Pulmonary artery endothelial cell (primary cell): ENCODE measurements at regions not wholly inside any gene's neighbourhood (a gene's known extent, or its start where the extent isn't known, plus 50 kb on each side); places are given as distances from the start of the nearest gene placed in this dataset.
A peak's percentile ranks its signal among the peaks of the same experiment; 100 is the strongest.

Experiments
- DNase-seq: peaks from one replicate; pipeline ENCODE4 v3.0.0-alpha.2; 2011; ENCODE audit warnings: low read depth, low spot score

- DNase-seq, result no peak
These were observed 200.9 kb upstream of the TBX20 start for GRCh38 chr7:35454575-35455385.

DNA sequence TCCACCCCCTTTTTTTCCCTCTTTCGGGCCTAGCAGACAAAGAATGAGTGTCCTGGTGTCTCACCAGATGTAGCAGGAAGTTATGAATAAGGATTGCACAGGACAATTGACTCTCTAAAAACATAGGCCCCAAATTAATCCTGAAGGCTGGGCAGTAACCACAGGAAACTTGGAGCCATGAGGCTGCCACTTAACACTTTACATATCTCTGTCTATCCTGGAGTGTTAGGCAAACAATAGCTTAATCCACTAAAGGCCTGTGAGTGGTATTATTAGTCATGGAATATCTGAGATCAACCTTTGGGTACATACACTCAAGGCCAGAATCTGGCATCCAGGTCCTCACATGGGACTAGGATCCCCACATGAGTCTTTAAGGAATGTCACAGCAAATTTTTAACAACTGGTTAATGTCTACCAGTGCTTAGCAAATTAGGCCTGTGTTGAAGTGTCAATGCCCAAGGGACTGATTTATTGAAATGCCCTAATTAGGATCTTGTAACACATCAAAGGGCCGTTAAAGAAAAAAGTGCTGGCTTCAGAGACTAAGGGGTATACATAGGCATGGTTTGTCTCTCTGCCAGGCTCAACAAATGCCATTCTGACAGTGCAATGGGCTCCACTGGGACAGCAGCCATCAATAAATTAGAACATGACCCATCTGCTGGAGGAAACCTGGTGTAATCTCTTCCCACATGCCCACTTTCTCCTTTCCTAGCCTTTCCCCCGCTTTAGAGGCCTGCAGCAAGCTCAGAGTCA is 196.7 kb upstream of the TBX20 start:
- no peak for DNase-seq

- no peak for DNase-seq
These were observed 194.6 kb upstream of the TBX20 start for GRCh38 chr7:35448486-35448885.

GRCh38 chr7:35446091-35446490 is 192.2 kb upstream of the TBX20 start:
- DNase-seq, result no peak

DNA sequence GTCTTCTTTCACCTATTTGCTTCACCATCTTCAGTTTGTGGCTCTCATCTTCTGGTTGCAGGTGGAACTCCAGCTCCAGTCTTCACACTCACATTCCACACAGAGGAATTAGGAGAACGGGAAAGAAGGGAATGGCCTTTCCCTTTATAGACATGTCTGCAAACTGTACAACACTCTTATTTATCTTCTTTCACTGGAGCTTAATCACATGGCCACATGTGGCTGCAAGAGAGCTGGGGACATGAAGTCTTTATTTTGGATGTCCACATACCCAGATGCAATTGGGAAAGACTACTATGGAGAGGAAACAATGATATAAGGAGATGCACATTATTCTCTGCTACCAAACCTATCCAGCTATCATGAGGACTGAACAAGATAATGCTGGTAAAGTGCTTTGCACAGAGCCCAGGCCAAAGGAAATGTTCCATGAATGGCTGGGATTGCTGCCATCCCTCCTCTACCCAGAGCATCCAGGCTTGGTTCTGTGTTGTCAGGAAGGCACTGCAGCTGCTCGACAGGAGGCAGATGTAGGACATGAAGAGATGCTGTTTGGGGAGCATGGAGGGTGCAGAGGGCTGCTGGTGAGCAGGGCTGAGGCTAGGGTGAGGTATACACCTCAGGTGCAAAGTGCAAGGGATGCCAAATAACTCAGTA is 183.8 kb upstream of the TBX20 start:
- no peak for DNase-seq

- DNase-seq, result no peak
These were observed 182.6 kb upstream of the TBX20 start for GRCh38 chr7:35436452-35436851.

DNA sequence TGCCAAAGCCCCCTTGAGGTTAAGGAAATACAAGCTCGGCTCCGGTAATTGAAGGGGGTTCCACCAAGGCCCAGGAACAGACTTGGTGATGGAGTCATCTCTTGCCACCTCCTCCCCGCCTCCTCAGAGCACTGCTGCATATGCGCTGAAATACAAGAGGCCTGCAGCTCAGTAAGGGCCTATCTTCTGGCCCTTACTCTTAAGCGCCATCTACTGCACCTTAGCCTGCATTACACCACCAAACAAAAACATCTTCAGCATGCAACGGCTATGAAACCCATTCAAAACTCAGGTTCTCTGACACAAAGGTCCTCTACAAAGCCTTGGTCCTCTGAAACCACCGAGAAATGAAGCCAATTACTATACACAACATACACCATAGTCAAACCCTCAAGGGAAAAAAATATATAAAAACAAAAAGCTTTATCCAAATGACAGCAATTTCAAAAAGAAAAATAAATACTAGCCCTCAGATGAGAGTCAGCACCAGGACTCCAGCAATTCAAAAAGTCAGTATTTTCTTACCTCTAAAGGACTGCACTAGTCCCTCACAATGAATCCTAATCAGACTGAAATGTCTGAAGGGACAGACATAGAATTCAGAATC is 176.8 kb upstream of the TBX20 start:
- DNase-seq, result no peak

DNA sequence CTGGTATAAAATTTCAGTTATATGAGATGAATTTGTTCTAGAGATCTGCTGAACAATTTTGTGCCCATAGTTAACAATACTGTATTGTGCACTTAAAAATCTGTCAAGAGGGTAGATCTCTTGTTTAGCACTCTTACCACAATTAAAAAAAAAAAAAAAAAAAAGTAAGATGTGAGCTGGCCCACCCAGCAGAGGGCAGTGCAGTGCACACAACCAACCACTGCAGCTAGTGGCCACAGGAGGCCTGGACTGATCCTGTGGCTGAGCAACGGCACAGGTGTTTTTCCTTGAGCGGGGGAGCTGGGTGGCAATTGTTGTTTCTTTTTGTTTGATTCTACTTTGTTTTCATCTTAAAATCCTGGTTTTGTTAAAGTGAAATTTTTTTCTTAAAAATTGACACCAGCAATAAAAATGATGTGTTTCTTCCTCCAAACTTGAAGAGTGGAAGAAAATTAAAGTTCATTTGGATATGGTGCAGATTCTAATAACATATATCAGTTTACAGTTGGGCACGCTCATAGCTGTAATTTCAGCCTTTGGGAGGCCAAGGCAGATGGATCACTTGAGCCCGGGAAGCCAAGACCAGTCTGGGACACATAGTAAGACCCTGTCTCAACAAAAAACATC is 171.1 kb upstream of the TBX20 start:
- peak; percentile 10 for DNase-seq

DNA sequence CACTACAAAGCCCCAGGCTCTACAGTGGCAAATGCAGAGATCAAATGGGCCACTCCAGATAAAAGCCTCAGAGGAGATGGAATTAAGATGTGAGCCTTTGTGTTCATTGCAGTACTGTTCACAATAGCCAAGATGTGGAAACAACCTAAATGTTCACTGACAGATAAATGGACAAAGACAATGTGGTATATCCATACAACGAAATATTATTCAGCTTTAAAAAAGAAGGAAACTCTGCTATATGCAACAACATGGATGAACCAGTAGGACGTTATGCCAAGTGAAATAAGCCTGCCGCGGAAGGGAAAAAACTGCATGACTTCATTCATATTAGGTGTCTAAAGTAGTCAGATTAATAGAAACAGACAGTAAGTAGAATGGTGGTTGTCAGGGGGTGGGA is 170.5 kb upstream of the TBX20 start:
- DNase-seq, result no peak

- DNase-seq, result no peak
These were observed 168.8 kb upstream of the TBX20 start for GRCh38 chr7:35422715-35423114.

DNA sequence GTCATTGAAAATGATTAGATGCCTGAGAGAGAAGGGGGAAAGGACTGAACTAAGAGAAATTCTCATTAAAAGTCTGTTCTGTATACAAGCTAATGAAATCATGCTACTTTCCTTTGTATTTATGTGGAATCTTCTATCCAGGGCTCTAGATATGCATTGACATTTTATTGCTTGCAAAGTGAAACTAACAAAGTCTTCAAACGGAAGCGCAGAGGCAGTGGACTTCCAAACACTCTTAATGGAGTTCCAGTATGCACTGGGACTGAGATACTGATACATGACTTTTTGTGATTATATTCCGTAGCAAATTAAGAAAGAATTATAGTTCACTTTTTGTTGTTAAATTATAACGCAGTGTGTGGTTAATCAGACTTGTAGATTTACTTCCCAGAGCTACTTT is 166.8 kb upstream of the TBX20 start:
- no peak for DNase-seq

DNA sequence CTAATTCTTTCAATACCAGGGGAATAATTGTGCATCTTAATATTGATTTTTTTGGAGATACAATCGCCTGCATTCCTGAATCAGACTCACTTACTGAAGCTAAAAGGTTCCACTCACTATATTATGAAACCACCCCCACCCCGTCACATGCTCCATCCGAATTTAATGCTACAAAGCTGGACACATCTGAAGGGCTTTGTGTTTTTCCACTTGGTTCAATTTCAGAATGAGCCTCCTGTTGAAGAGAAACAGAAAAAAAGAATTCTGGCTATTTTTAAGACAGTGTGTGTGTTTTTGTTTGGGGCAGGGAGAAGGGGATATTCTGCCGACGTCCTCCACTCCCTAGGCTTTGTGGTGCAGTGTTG is 165.5 kb upstream of the TBX20 start:
- DNase-seq, result no peak

GRCh38 chr7:35418716-35419390 is 165.0 kb upstream of the TBX20 start:
- no peak for DNase-seq

GRCh38 chr7:35416568-35416967 is 162.7 kb upstream of the TBX20 start:
- DNase-seq, result no peak

- no peak for DNase-seq
These were observed 161.5 kb upstream of the TBX20 start for GRCh38 chr7:35415411-35415822.

GRCh38 chr7:35411331-35411730 is 157.4 kb upstream of the TBX20 start:
- no peak for DNase-seq

GRCh38 chr7:35405461-35405860 is 151.6 kb upstream of the TBX20 start:
- no peak for DNase-seq

DNA sequence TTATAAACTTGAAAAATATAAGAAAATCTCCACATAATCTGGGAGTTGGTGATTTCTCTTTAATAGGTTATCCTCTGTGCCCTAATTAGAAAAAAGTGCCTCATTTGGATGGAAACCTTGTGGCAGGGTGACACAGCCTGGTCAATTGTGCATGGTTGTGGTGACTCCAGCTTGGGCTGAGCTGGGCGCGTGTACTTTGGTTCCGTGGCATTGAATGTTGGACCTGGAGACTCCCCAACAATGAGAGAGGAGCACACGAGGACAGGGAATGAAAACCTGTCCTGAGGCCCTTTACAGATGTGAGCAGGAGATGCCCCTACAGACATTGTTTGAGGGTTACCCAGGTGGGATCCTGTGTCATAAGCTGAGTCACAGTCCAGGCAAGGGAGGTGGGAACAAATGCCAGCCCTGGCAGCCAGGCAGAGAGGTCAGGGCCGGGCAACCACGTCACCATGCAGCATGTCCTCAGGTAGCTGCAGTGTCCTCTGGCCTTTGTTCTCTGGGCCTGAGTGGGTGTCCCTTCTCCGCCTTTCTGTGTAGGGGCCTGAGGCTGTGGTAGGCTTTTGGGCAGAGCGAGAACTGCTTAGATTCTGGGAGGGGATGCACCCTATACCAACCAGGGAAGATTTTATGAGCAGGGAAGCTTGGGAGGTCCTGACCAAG is 147.4 kb upstream of the TBX20 start:
- no peak for DNase-seq

- no peak for DNase-seq
These were observed 145.9 kb upstream of the TBX20 start for GRCh38 chr7:35399840-35400239.

DNA sequence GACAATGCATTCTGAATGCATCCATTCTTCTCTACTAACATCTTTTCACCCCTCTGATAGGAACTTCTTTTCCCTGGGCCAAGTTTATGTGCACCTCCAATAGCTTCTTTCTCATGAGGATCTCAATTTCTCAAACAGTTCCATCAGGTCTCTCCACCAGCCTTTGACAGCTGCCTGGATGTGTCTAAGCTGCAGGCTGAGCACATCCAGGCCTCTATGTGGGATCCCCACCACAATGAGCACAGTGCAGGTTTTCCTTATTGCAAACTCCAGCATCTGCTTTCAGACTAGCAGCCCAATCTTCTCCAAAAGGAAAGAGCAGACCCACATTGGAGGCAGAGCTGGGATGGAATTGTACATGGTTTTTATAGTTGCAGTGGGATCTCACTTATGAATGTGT is 145.3 kb upstream of the TBX20 start:
- no peak for DNase-seq
